GM23338 (cell line): ENCODE measurements at regions not wholly inside any gene's neighbourhood (a gene's known extent, or its start where the extent isn't known, plus 50 kb on each side); places are given as distances from the start of the nearest gene placed in this dataset.

ENCODE experiments used
- ATAC-seq: fragments of 200-7000 bp; cut with Tn5 transposase; 3 replicates; pipeline ENCODE4 v1.9.1; 2020
- DNase-seq: peaks from one replicate; pipeline ENCODE4 v3.0.0-alpha.2; 2015; ENCODE audit warnings: low spot score
- H2AFZ ChIP-seq: fragments of 200-600 bp; sonication (generic); 2 replicates; pipeline ENCODE4 v1.8.0; 2016; ENCODE audit warnings: antibody characterized with exemption, mild to moderate bottlenecking, moderate library complexity
- H3F3A ChIP-seq: fragments of 200-600 bp; sonication (generic); replicated peaks from 2 replicates; pipeline ENCODE4 v1.8.0; 2017; ENCODE audit warnings: antibody characterized with exemption, mixed run types, low read depth
- H3K27ac ChIP-seq: fragments of 200-600 bp; sonication (generic); 2 replicates; pipeline ENCODE4 v1.6.1; 2016; ENCODE audit warnings: low read depth
- H3K27me3 ChIP-seq: fragments of 200-600 bp; sonication (generic); 2 replicates; pipeline ENCODE4 v1.8.0; 2016; ENCODE audit warnings: mild to moderate bottlenecking, mixed run types, moderate library complexity; ENCODE audit not compliant: insufficient read depth
- H3K36me3 ChIP-seq: fragments of 200-600 bp; sonication (generic); 2 replicates; pipeline ENCODE4 v1.8.0; 2016; ENCODE audit warnings: mild to moderate bottlenecking; ENCODE audit not compliant: insufficient read depth
- H3K4me1 ChIP-seq: fragments of 200-600 bp; sonication (generic); 2 replicates; pipeline ENCODE4 v1.8.0; 2016; ENCODE audit warnings: mild to moderate bottlenecking, moderate library complexity; ENCODE audit not compliant: insufficient read depth
- H3K4me2 ChIP-seq: fragments of 200-600 bp; sonication (generic); 2 replicates; pipeline ENCODE4 v1.7.1; 2017; ENCODE audit warnings: mixed run types
- H3K4me3 ChIP-seq: fragments of 200-600 bp; sonication (generic); 2 replicates; pipeline ENCODE4 v1.6.1; 2016; ENCODE audit warnings: mixed run types
- H3K79me2 ChIP-seq: fragments of 200-600 bp; sonication (generic); replicated peaks from 2 replicates; pipeline ENCODE4 v1.8.0; 2017; ENCODE audit warnings: mild to moderate bottlenecking; ENCODE audit not compliant: insufficient read depth
- H3K9me2 ChIP-seq: fragments of 200-600 bp; sonication (generic); 2 replicates; pipeline ENCODE4 v1.8.0; 2017; ENCODE audit not compliant: insufficient read depth
- H4K20me1 ChIP-seq: fragments of 200-600 bp; sonication (generic); replicated peaks from 2 replicates; pipeline ENCODE4 v1.8.0; 2017; ENCODE audit warnings: mild to moderate bottlenecking; ENCODE audit not compliant: insufficient read depth
- H3K27ac Mint-ChIP-seq: 2 replicates; pipeline ENCODE4 v1.8.0; 2020; ENCODE audit warnings: inconsistent platforms, mild to moderate bottlenecking, moderate library complexity, mixed read lengths
- H3K27me3 Mint-ChIP-seq: 3 replicates; pipeline ENCODE4 v1.8.0; 2022; ENCODE audit warnings: low read depth, mild to moderate bottlenecking, moderate library complexity, mixed read lengths, inconsistent platforms; ENCODE audit not compliant: insufficient read depth, poor library complexity
- H3K36me3 Mint-ChIP-seq: 3 replicates; pipeline ENCODE4 v1.8.0; 2021; ENCODE audit warnings: low read depth, mild to moderate bottlenecking, inconsistent platforms, moderate library complexity, mixed read lengths
- H3K4me1 Mint-ChIP-seq: 3 replicates; pipeline ENCODE4 v1.8.0; 2020; ENCODE audit warnings: mild to moderate bottlenecking, inconsistent platforms, mixed read lengths
- H3K4me3 Mint-ChIP-seq: 3 replicates; pipeline ENCODE4 v1.8.0; 2021; ENCODE audit warnings: moderate library complexity, mild to moderate bottlenecking, inconsistent platforms, mixed read lengths
- H3K9me3 Mint-ChIP-seq: 3 replicates; pipeline ENCODE4 v1.8.0; 2020; ENCODE audit warnings: moderate library complexity, mild to moderate bottlenecking, inconsistent platforms, mixed read lengths
- EZH2 ChIP-seq: fragments of 200-600 bp; sonication (generic); IDR thresholded peaks from one replicate; pipeline ENCODE4 v1.8.0; 2017; ENCODE audit warnings: antibody characterized with exemption, mild to moderate bottlenecking, low read depth; ENCODE audit not compliant: unreplicated experiment
- ZNF331 ChIP-seq: fragments of 250-450 bp; sonication (Bioruptor Pico); IDR thresholded peaks from 2 replicates; pipeline ENCODE4 v1.5.0; 2020; ENCODE audit warnings: low read depth, mild to moderate bottlenecking, moderate library complexity
- ZNF462 ChIP-seq: fragments of 250-450 bp; sonication (Bioruptor Pico); IDR thresholded peaks from 2 replicates; pipeline ENCODE4 v1.5.0; 2020; ENCODE audit warnings: mild to moderate bottlenecking, moderate library complexity

GRCh38 chr7:21076054-21076453 lies 289.4 kb upstream of the SP8 start (continued):
- TF ChIP-seq ZNF462 (CRISPR knock-in tag), result no peak

GRCh38 chr7:21076574-21076973 lies 289.9 kb upstream of the SP8 start:
- H3K27me3 ChIP-seq, result no peaks in the 10 kb centered on the region
- no peak overlapping the region for H3K4me3 Mint-ChIP-seq

More at GRCh38 chr7:21076574-21076973, 289.9 kb upstream of the SP8 start:
- DNase-seq, result peak; percentile 31
- Histone ChIP-seq H3K36me3 (no peaks in the 10 kb centered on the region), H4K20me1 (no peaks in the 10 kb centered on the region), H3K4me2 (peak overlapping the region; percentile 56), H3K79me2 (no peaks in the 10 kb centered on the region), H3K4me1 (peaks cover 30% of the 10 kb centered on the region), H3K9me2 (no peaks in the 10 kb centered on the region), H2AFZ (no peak overlapping the region), H3K4me3 (0 out of 2 replicates have a peak overlapping the region, but pooled peaks have one; percentile 14), H3F3A (no peaks in the 10 kb centered on the region), H3K27ac (no peak overlapping the region)
- Mint-ChIP-seq H3K9me3 (no peaks in the 10 kb centered on the region), H3K4me1 (peaks cover 25% of the 10 kb centered on the region), H3K36me3 (no peaks in the 10 kb centered on the region), H3K27me3 (no peaks in the 10 kb centered on the region), H3K27ac (peak overlapping the region; percentile 22)
- TF ChIP-seq ZNF462 (CRISPR knock-in tag) (no peak), ZNF331 (CRISPR knock-in tag) (no peak), EZH2 (no peak)
- ATAC-seq, result peak; percentile 76
